ENCODE measurements at regions not wholly inside any gene's neighbourhood (a gene's known extent, or its start where the extent isn't known, plus 50 kb on each side); places are given as distances from the start of the nearest gene placed in this dataset.

DNA sequence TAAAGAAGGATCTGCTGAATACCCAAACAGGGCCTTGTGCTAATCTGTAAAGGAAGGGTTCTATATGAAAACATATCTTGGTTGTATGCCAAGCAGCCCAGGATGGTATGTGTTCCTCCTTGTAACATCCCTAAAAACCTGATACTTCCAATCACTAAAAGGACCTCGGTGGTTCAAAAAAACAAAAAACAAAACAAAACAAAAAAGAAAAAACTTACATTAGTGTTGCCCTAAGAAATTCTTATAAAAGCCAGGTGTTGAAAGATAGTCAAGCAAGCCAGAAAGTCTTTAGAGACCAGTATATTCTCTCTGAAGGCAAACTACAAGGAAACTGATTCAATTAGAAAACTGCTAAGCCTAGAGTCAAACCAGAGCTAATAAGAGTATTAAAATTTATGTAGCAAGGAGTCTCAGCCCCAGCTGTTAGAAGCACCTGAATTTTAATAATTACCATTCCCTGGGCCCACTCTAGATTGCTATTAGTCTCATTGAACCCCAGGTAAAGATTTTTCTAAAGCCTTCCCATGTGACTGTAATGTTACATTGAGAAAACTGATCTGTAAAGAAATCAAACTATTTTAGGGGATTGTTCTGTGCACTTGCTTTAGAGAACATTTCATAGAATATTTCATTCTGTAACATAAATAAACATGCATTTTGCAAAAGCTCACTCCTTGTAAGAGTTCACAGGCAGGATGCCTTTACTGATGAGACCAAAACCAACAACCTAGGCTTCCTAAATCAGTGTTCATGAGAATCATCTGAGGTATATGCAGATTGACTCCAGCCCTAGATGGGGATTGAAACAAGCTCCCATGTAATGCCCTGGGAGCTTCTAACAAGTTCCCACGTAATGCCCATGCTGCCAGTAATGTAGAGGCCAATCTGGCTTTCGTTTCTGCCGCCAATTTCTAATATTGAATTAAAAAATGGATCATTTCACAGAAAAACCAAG is 95.2 kb upstream of the BTN3A2 start:
- H3K27ac Mint-ChIP-seq (ENCODE audit: unreplicated experiment): peak overlapping the region; percentile 43
- H3K36me3 Mint-ChIP-seq (ENCODE audit: unreplicated experiment): no peaks in the 10 kb centered on the region
- H3K4me1 Mint-ChIP-seq (ENCODE audit: low read depth, unreplicated experiment): peaks cover 6% of the 10 kb centered on the region
- DNase-seq: no peak
- H3K9me3 Mint-ChIP-seq (ENCODE audit: unreplicated experiment): no peaks in the 10 kb centered on the region
- H3K27me3 Mint-ChIP-seq (ENCODE audit: unreplicated experiment): no peaks in the 10 kb centered on the region
- TF ChIP-seq, protein P1, sequence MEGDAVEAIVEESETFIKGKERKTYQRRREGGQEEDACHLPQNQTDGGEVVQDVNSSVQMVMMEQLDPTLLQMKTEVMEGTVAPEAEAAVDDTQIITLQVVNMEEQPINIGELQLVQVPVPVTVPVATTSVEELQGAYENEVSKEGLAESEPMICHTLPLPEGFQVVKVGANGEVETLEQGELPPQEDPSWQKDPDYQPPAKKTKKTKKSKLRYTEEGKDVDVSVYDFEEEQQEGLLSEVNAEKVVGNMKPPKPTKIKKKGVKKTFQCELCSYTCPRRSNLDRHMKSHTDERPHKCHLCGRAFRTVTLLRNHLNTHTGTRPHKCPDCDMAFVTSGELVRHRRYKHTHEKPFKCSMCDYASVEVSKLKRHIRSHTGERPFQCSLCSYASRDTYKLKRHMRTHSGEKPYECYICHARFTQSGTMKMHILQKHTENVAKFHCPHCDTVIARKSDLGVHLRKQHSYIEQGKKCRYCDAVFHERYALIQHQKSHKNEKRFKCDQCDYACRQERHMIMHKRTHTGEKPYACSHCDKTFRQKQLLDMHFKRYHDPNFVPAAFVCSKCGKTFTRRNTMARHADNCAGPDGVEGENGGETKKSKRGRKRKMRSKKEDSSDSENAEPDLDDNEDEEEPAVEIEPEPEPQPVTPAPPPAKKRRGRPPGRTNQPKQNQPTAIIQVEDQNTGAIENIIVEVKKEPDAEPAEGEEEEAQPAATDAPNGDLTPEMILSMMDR (IDR thresholded peaks at IDR 0.05; ENCODE audit: partially characterized antibody, unreplicated experiment): no peak
- H3K4me3 Mint-ChIP-seq (ENCODE audit: unreplicated experiment): no peak overlapping the region

DNA sequence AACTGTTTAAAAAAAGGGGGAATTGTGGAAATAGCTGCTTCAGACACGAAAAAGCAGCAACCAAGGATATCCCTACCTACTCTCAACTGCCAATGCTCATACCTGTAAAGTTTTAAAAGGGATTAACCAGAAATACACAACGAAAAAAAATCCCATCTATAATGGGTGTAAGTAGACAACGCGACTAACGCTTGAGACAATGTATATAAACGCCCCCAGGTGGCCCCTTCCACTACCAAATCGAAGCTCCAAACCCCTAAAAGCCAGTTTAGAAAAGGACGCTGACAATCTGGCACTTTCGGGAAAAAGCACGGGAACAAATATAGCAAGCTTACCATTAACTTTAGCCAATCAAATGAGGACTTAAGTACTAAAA is 94.5 kb upstream of the BTN3A2 start:
- TF ChIP-seq, protein P1 (IDR thresholded peaks at IDR 0.05; ENCODE audit: partially characterized antibody, unreplicated experiment): no peak
- H3K27ac Mint-ChIP-seq (ENCODE audit: unreplicated experiment): peak overlapping the region; percentile 43
- peaks cover 6% of the 10 kb centered on the region for H3K4me1 Mint-ChIP-seq (ENCODE audit: low read depth, unreplicated experiment)
- H3K4me3 Mint-ChIP-seq (ENCODE audit: unreplicated experiment): no peak overlapping the region
- no peaks in the 10 kb centered on the region for H3K9me3 Mint-ChIP-seq (ENCODE audit: unreplicated experiment)
- H3K36me3 Mint-ChIP-seq (ENCODE audit: unreplicated experiment): no peaks in the 10 kb centered on the region
- no peak for DNase-seq
- no peaks in the 10 kb centered on the region for H3K27me3 Mint-ChIP-seq (ENCODE audit: unreplicated experiment)

DNA sequence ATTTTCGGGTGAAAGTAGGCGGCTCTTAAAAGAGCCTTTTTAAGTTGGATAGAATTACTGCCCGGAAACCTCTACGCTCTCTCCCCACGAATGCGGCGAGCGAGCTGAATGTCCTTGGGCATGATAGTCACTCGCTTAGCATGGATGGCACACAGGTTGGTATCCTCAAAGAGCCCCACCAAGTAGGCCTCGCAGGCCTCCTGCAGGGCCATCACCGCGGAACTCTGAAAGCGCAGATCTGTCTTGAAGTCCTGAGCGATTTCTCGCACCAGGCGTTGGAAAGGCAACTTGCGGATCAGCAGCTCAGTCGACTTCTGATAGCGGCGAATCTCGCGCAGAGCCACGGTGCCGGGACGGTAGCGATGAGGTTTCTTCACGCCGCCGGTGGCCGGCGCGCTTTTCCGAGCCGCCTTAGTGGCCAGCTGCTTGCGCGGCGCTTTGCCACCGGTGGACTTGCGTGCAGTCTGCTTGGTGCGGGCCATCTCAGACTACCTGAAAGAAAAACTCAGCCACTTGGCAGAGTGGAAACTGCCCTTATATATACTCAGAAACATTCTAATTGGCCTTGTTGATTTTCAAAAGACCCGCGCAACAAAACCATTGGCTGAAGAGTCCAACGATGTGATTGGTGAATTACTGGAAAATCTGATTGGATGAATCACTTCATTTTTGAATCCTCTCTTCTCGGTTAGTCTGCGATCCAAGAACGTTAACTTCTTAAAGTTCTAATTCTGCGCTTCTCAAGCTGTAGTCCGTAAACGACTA is 93.9 kb upstream of the BTN3A2 start:
- H3K36me3 Mint-ChIP-seq (ENCODE audit: unreplicated experiment): no peaks in the 10 kb centered on the region
- peak overlapping the region; percentile 28 for H3K27ac Mint-ChIP-seq (ENCODE audit: unreplicated experiment)
- H3K27me3 Mint-ChIP-seq (ENCODE audit: unreplicated experiment): no peaks in the 10 kb centered on the region
- peak; percentile 58 for DNase-seq
- H3K4me3 Mint-ChIP-seq (ENCODE audit: unreplicated experiment): no peak overlapping the region
- H3K4me1 Mint-ChIP-seq (ENCODE audit: low read depth, unreplicated experiment): peaks cover 6% of the 10 kb centered on the region
- H3K9me3 Mint-ChIP-seq (ENCODE audit: unreplicated experiment): no peaks in the 10 kb centered on the region
- TF ChIP-seq, protein P1 (IDR thresholded peaks at IDR 0.05; ENCODE audit: partially characterized antibody, unreplicated experiment): no peak

DNA sequence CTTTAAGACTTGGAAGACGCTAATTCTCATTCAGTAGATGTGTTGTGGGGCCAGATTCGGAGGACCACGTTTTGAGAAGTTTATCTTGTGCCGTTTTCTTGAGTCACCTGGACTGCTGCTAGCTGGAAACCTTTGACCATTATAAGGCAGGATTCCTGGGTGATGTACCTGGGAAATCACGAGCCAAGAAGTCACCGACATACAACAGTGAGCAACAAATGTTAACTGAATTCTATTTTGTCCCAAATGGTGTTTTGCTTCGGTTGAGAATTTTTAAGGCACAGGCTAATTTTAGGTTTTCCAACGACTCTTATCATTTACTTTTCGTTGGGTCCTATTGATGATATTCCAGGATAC is 93.4 kb upstream of the BTN3A2 start:
- H3K36me3 Mint-ChIP-seq (ENCODE audit: unreplicated experiment): no peaks in the 10 kb centered on the region
- H3K4me3 Mint-ChIP-seq (ENCODE audit: unreplicated experiment): no peak overlapping the region
- H3K27me3 Mint-ChIP-seq (ENCODE audit: unreplicated experiment): no peaks in the 10 kb centered on the region
- TF ChIP-seq, protein P1 (IDR thresholded peaks at IDR 0.05; ENCODE audit: partially characterized antibody, unreplicated experiment): no peak
- H3K27ac Mint-ChIP-seq (ENCODE audit: unreplicated experiment): no peak overlapping the region
- H3K9me3 Mint-ChIP-seq (ENCODE audit: unreplicated experiment): no peaks in the 10 kb centered on the region
- H3K4me1 Mint-ChIP-seq (ENCODE audit: low read depth, unreplicated experiment): peaks cover 6% of the 10 kb centered on the region
- no peak for DNase-seq
